Neural cell (in vitro differentiated cells): ENCODE measurements at regions not wholly inside any gene's neighbourhood (a gene's known extent, or its start where the extent isn't known, plus 50 kb on each side); places are given as distances from the start of the nearest gene placed in this dataset.

ENCODE experiments used
- H2AFZ ChIP-seq: fragments of 200-600, 300-800 bp; sonication (generic), shearing (Covaris generic); 2 replicates; pipeline ENCODE4 v1.6.0; 2014; ENCODE audit warnings: low read depth, mild to moderate bottlenecking, antibody characterized with exemption, low read length, moderate library complexity
- H3F3A ChIP-seq: fragments of 200-600 bp; shearing (Covaris generic); 2 replicates; pipeline ENCODE4 v1.6.1; 2016; ENCODE audit warnings: mild to moderate bottlenecking, moderate library complexity, mixed read lengths, antibody characterized with exemption, low read length; ENCODE audit not compliant: insufficient read depth, poor library complexity, severe bottlenecking
- H3K27ac ChIP-seq: fragments of 200-600, 300-800 bp; sonication (generic), shearing (Covaris generic); 2 replicates; pipeline ENCODE4 v1.5.1; 2014; ENCODE audit warnings: mild to moderate bottlenecking, low read length, moderate library complexity
- H3K27me3 ChIP-seq: fragments of 300-800, 200-600 bp; sonication (generic), shearing (Covaris generic); 2 replicates; pipeline ENCODE4 v1.6.0; 2014; ENCODE audit warnings: mild to moderate bottlenecking, low read depth, low read length, moderate library complexity; ENCODE audit not compliant: insufficient read depth
- H3K36me3 ChIP-seq: fragments of 300-800, 200-600 bp; sonication (generic), shearing (Covaris generic); 2 replicates; pipeline ENCODE4 v1.5.1; 2014; ENCODE audit warnings: mild to moderate bottlenecking, antibody characterized with exemption, low read length, moderate library complexity; ENCODE audit not compliant: insufficient read depth
- H3K4me2 ChIP-seq: fragments of 300-800, 200-600 bp; sonication (generic), shearing (Covaris generic); 2 replicates; pipeline ENCODE4 v1.6.0; 2014; ENCODE audit warnings: mild to moderate bottlenecking, low read length
- H3K4me3 ChIP-seq: fragments of 300-800, 200-600 bp; sonication (generic), shearing (Covaris generic); 2 replicates; pipeline ENCODE4 v1.5.1; 2014; ENCODE audit warnings: mild to moderate bottlenecking, low read length, moderate library complexity
- H3K79me2 ChIP-seq: fragments of 200-600 bp; shearing (Covaris generic); replicated peaks from 2 replicates; pipeline ENCODE4 v1.6.0; 2014; ENCODE audit warnings: mild to moderate bottlenecking, low read length, moderate library complexity; ENCODE audit not compliant: insufficient read depth
- H3K9ac ChIP-seq: fragments of 300-800, 200-600 bp; sonication (generic), shearing (Covaris generic); 2 replicates; pipeline ENCODE4 v1.6.1; 2016; ENCODE audit warnings: mild to moderate bottlenecking, low read length, mixed read lengths
- H3K9me2 ChIP-seq: fragments of 200-600 bp; shearing (Covaris generic); 2 replicates; pipeline ENCODE4 v1.6.1; 2016; ENCODE audit warnings: mild to moderate bottlenecking, low read length, mixed read lengths; ENCODE audit not compliant: insufficient read depth
- H3K9me3 ChIP-seq: fragments of 200-600, 300-800 bp; sonication (generic), shearing (Covaris generic); 2 replicates; pipeline ENCODE4 v1.6.1; 2016; ENCODE audit warnings: mild to moderate bottlenecking, mixed run types, low read length, moderate library complexity, mixed read lengths
- H4K20me1 ChIP-seq: fragments of 200-600 bp; shearing (Covaris generic); 2 replicates; pipeline ENCODE4 v1.6.1; 2016; ENCODE audit warnings: mild to moderate bottlenecking, mixed run types; ENCODE audit not compliant: insufficient read depth
- EP300 ChIP-seq: fragments of 450-650 bp; conservative IDR thresholded peaks from 2 replicates; pipeline ENCODE4 v1.6.1; 2014; ENCODE audit warnings: antibody characterized with exemption, mild to moderate bottlenecking, moderate library complexity; ENCODE audit not compliant: poor library complexity, severe bottlenecking
- MXI1 ChIP-seq: fragments of 450-650 bp; conservative IDR thresholded peaks from 2 replicates; pipeline ENCODE4 v1.6.1; 2014; ENCODE audit warnings: antibody characterized with exemption, mild to moderate bottlenecking; ENCODE audit not compliant: poor library complexity, severe bottlenecking
- RAD21 ChIP-seq: fragments of 450-650 bp; conservative IDR thresholded peaks from 2 replicates; pipeline ENCODE4 v1.6.1; 2014; ENCODE audit warnings: antibody characterized with exemption, mild to moderate bottlenecking, moderate library complexity
- TF ChIP-seq, protein P1 (sequence below): fragments of 450-650 bp; IDR thresholded peaks from 2 replicates; pipeline ENCODE4 v1.5.1; 2014; ENCODE audit warnings: antibody characterized with exemption, mild to moderate bottlenecking, moderate library complexity; ENCODE audit not compliant: poor library complexity, severe bottlenecking
- TF ChIP-seq, protein P2 (sequence below): IDR thresholded peaks from 2 replicates; pipeline ENCODE4 v1.6.1; 2012; ENCODE audit warnings: borderline replicate concordance

- Histone ChIP-seq H4K20me1 (no peaks in the 10 kb centered on the region), H2AFZ (no peak overlapping the region), H3F3A (no peaks in the 10 kb centered on the region), H3K4me2 (no peak overlapping the region), H3K27ac (no peak overlapping the region), H3K9ac (no peak overlapping the region), H3K9me3 (no peaks in the 10 kb centered on the region), H3K9me2 (no peaks in the 10 kb centered on the region), H3K36me3 (no peaks in the 10 kb centered on the region), H3K4me3 (no peak overlapping the region), H3K79me2 (no peaks in the 10 kb centered on the region), H3K27me3 (no peaks in the 10 kb centered on the region)
- no peak for TF ChIP-seq MXI1
- TF ChIP-seq, protein P1, sequence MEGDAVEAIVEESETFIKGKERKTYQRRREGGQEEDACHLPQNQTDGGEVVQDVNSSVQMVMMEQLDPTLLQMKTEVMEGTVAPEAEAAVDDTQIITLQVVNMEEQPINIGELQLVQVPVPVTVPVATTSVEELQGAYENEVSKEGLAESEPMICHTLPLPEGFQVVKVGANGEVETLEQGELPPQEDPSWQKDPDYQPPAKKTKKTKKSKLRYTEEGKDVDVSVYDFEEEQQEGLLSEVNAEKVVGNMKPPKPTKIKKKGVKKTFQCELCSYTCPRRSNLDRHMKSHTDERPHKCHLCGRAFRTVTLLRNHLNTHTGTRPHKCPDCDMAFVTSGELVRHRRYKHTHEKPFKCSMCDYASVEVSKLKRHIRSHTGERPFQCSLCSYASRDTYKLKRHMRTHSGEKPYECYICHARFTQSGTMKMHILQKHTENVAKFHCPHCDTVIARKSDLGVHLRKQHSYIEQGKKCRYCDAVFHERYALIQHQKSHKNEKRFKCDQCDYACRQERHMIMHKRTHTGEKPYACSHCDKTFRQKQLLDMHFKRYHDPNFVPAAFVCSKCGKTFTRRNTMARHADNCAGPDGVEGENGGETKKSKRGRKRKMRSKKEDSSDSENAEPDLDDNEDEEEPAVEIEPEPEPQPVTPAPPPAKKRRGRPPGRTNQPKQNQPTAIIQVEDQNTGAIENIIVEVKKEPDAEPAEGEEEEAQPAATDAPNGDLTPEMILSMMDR, result no peak
These were observed 70.4 kb downstream of the MRPL57 start for GRCh38 chr13:21246761-21247452.

DNA sequence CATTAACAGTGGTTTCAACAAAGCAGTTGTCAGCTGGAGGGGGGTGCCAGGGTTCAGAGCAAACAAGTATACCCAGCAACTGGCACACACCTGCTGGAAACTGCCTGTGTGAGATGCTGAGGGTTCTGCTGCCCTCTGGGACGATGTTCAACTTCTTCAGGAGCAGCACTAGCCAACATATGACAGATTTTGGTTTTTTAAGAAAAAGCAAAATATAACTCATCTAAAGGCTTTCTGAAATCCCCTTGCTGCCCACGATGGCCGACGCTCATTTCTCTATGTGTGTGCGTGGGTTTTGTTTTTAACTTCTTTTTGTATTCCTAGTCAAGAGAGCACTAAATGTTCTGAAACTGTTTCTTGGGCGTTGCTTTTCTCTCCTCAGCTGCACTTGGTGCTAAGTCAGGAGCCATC lies 79.9 kb downstream of the MRPL57 start:
- Histone ChIP-seq H3K9me2 (no peaks in the 10 kb centered on the region), H3K79me2 (no peaks in the 10 kb centered on the region), H3K9me3 (no peaks in the 10 kb centered on the region), H2AFZ (no peak overlapping the region), H4K20me1 (no peaks in the 10 kb centered on the region), H3K4me3 (no peak overlapping the region), H3F3A (no peaks in the 10 kb centered on the region), H3K27me3 (no peaks in the 10 kb centered on the region), H3K9ac (no peak overlapping the region), H3K4me2 (no peak overlapping the region), H3K36me3 (no peaks in the 10 kb centered on the region), H3K27ac (no peak overlapping the region)
- TF ChIP-seq, protein P2, sequence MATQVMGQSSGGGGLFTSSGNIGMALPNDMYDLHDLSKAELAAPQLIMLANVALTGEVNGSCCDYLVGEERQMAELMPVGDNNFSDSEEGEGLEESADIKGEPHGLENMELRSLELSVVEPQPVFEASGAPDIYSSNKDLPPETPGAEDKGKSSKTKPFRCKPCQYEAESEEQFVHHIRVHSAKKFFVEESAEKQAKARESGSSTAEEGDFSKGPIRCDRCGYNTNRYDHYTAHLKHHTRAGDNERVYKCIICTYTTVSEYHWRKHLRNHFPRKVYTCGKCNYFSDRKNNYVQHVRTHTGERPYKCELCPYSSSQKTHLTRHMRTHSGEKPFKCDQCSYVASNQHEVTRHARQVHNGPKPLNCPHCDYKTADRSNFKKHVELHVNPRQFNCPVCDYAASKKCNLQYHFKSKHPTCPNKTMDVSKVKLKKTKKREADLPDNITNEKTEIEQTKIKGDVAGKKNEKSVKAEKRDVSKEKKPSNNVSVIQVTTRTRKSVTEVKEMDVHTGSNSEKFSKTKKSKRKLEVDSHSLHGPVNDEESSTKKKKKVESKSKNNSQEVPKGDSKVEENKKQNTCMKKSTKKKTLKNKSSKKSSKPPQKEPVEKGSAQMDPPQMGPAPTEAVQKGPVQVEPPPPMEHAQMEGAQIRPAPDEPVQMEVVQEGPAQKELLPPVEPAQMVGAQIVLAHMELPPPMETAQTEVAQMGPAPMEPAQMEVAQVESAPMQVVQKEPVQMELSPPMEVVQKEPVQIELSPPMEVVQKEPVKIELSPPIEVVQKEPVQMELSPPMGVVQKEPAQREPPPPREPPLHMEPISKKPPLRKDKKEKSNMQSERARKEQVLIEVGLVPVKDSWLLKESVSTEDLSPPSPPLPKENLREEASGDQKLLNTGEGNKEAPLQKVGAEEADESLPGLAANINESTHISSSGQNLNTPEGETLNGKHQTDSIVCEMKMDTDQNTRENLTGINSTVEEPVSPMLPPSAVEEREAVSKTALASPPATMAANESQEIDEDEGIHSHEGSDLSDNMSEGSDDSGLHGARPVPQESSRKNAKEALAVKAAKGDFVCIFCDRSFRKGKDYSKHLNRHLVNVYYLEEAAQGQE, result no peak
- TF ChIP-seq, protein P1, result no peak
- no peak for TF ChIP-seq EP300
- TF ChIP-seq RAD21, result no peak
- no peak for TF ChIP-seq MXI1
